SK-N-SH treated with all-trans-retinoic acid at 6 μM for 48 hours (cell line): ENCODE measurements at regions not wholly inside any gene's neighbourhood (a gene's known extent, or its start where the extent isn't known, plus 50 kb on each side); places are given as distances from the start of the nearest gene placed in this dataset.

Source experiments
- ATAC-seq: fragments of 200-7000 bp; cut with Tn5 transposase; 3 replicates; pipeline ENCODE4 v1.9.1; 2020; ENCODE audit warnings: mild to moderate bottlenecking, moderate library complexity
- ARNTL ChIP-seq: fragments of 450-650 bp; formaldehyde crosslinking; IDR thresholded peaks from 2 replicates; pipeline ENCODE4 v1.5.0; 2020; ENCODE audit warnings: low read depth, mild to moderate bottlenecking, moderate library complexity, borderline replicate concordance
- BACH2 ChIP-seq: fragments of 250-450 bp; sonication (Bioruptor Pico); IDR thresholded peaks from 2 replicates; pipeline ENCODE4 v1.9.0; 2021; ENCODE audit warnings: mild to moderate bottlenecking, borderline replicate concordance
- CREB5 ChIP-seq: fragments of 250-450 bp; sonication (Bioruptor Pico); IDR thresholded peaks from 2 replicates; pipeline ENCODE4 v1.5.1; 2020; ENCODE audit warnings: low read depth, mild to moderate bottlenecking, moderate library complexity
- CSDC2 ChIP-seq: fragments of 250-450 bp; sonication (Bioruptor Pico); IDR thresholded peaks from 2 replicates; pipeline ENCODE4 v1.5.0; 2020; ENCODE audit warnings: mild to moderate bottlenecking, moderate library complexity
- ESRRG ChIP-seq: fragments of 250-450 bp; sonication (Bioruptor Pico); IDR thresholded peaks from 2 replicates; pipeline ENCODE4 v1.6.1; 2021; ENCODE audit warnings: mild to moderate bottlenecking
- GLIS3 ChIP-seq: fragments of 250-450 bp; sonication (Bioruptor Pico); IDR thresholded peaks from 2 replicates; pipeline ENCODE4 v1.5.0; 2020; ENCODE audit warnings: mild to moderate bottlenecking, moderate library complexity
- ISL1 ChIP-seq: fragments of 250-450 bp; sonication (Bioruptor Pico); IDR thresholded peaks from 2 replicates; pipeline ENCODE4 v2.1.2; 2022; ENCODE audit warnings: mild to moderate bottlenecking, moderate library complexity
- OSR1 ChIP-seq: fragments of 250-450 bp; sonication (Bioruptor Pico); IDR thresholded peaks from 2 replicates; pipeline ENCODE4 v1.8.0; 2022; ENCODE audit warnings: moderate library complexity, mild to moderate bottlenecking, inconsistent platforms
- PATZ1 ChIP-seq: fragments of 250-450 bp; sonication (Bioruptor Pico); IDR thresholded peaks from 2 replicates; pipeline ENCODE4 v1.8.0; 2020; ENCODE audit warnings: mild to moderate bottlenecking, moderate library complexity, borderline replicate concordance
- POU6F1 ChIP-seq: fragments of 250-450 bp; sonication (Bioruptor Pico); IDR thresholded peaks from 2 replicates; pipeline ENCODE4 v1.8.0; 2021; ENCODE audit warnings: low read depth, mild to moderate bottlenecking, moderate library complexity, borderline replicate concordance
- PPARA ChIP-seq: fragments of 250-450 bp; sonication (Bioruptor Pico); IDR thresholded peaks from 2 replicates; pipeline ENCODE4 v1.5.0; 2020; ENCODE audit warnings: mild to moderate bottlenecking, borderline replicate concordance
- RARB ChIP-seq: fragments of 250-450 bp; sonication (Bioruptor Pico); IDR thresholded peaks from 2 replicates; pipeline ENCODE4 v1.8.0; 2021; ENCODE audit warnings: mild to moderate bottlenecking, moderate library complexity
- SNAI2 ChIP-seq: fragments of 250-450 bp; sonication (Bioruptor Pico); IDR thresholded peaks from 2 replicates; pipeline ENCODE4 v1.5.0; 2020; ENCODE audit warnings: mild to moderate bottlenecking, moderate library complexity
- TCF4 ChIP-seq: fragments of 250-450 bp; sonication (Bioruptor Pico); IDR thresholded peaks from 2 replicates; pipeline ENCODE4 v1.8.0; 2021; ENCODE audit warnings: mild to moderate bottlenecking, moderate library complexity, borderline replicate concordance
- TOX ChIP-seq: fragments of 250-450 bp; sonication (Bioruptor Pico); IDR thresholded peaks from 2 replicates; pipeline ENCODE4 v1.8.0; 2021; ENCODE audit warnings: mild to moderate bottlenecking, moderate library complexity, borderline replicate concordance
- ZC3H10 ChIP-seq: fragments of 250-450 bp; sonication (Bioruptor Pico); IDR thresholded peaks from 2 replicates; pipeline ENCODE4 v1.5.1; 2021; ENCODE audit warnings: mild to moderate bottlenecking, moderate library complexity
- ZFP3 ChIP-seq: fragments of 250-450 bp; sonication (Bioruptor Pico); IDR thresholded peaks from 2 replicates; pipeline ENCODE4 v1.5.0; 2020; ENCODE audit warnings: mild to moderate bottlenecking, moderate library complexity
- ZFP30 ChIP-seq: fragments of 450-650 bp; formaldehyde crosslinking; IDR thresholded peaks from 2 replicates; pipeline ENCODE4 v1.5.0; 2022; ENCODE audit warnings: mild to moderate bottlenecking, moderate library complexity
- ZNF565 ChIP-seq: fragments of 450-650 bp; formaldehyde crosslinking; conservative IDR thresholded peaks from 2 replicates; pipeline ENCODE4 v1.5.0; 2020; ENCODE audit warnings: low read depth, mild to moderate bottlenecking, moderate library complexity
- ZNF8 ChIP-seq: fragments of 450-650 bp; formaldehyde crosslinking; IDR thresholded peaks from 2 replicates; pipeline ENCODE4 v1.5.0; 2020; ENCODE audit warnings: mild to moderate bottlenecking, moderate library complexity
- TF ChIP-seq, protein P1 (sequence below): fragments of 250-450 bp; sonication (Bioruptor Pico); IDR thresholded peaks from 2 replicates; pipeline ENCODE4 v1.5.0; 2020; ENCODE audit warnings: mild to moderate bottlenecking, moderate library complexity
- TF ChIP-seq, protein P2 (sequence below): fragments of 250-450 bp; sonication (Bioruptor Pico); IDR thresholded peaks from 2 replicates; pipeline ENCODE4 v1.5.1; 2021; ENCODE audit warnings: mild to moderate bottlenecking, moderate library complexity

DNA sequence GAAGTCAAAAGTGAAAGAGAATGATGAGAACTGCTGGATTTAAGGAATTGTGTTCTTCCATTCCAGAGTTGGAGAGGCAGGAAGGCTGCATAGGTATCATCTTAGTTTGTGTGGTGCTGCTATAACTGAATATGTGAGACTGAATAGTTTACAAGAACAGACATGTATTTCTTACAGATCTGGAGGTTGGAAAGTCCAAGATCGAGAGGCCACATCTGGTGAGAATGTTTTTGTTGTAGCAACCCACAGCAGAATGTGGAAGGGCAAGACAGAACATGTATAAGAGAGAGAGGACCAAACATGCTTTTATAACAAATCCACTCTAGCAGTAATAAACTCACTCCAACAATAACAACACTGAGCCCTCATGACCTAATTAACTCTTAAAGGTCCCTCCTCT is 408.6 kb downstream of the FAM47B start:
- TF ChIP-seq SNAI2 (no peak), GLIS3 (no peak), ZC3H10 (CRISPR knock-in tag) (no peak), ISL1 (no peak), PPARA (CRISPR knock-in tag) (no peak), ZFP3 (CRISPR knock-in tag) (no peak), ZNF565 (CRISPR knock-in tag) (no peak), OSR1 (CRISPR knock-in tag) (no peak), CREB5 (no peak), RARB (CRISPR knock-in tag) (no peak), POU6F1 (CRISPR knock-in tag) (no peak), TCF4 (CRISPR knock-in tag) (no peak), ARNTL (CRISPR knock-in tag) (no peak), BACH2 (CRISPR knock-in tag) (no peak), ZFP30 (no peak), ZNF8 (CRISPR knock-in tag) (no peak)
- TF ChIP-seq, protein P1, sequence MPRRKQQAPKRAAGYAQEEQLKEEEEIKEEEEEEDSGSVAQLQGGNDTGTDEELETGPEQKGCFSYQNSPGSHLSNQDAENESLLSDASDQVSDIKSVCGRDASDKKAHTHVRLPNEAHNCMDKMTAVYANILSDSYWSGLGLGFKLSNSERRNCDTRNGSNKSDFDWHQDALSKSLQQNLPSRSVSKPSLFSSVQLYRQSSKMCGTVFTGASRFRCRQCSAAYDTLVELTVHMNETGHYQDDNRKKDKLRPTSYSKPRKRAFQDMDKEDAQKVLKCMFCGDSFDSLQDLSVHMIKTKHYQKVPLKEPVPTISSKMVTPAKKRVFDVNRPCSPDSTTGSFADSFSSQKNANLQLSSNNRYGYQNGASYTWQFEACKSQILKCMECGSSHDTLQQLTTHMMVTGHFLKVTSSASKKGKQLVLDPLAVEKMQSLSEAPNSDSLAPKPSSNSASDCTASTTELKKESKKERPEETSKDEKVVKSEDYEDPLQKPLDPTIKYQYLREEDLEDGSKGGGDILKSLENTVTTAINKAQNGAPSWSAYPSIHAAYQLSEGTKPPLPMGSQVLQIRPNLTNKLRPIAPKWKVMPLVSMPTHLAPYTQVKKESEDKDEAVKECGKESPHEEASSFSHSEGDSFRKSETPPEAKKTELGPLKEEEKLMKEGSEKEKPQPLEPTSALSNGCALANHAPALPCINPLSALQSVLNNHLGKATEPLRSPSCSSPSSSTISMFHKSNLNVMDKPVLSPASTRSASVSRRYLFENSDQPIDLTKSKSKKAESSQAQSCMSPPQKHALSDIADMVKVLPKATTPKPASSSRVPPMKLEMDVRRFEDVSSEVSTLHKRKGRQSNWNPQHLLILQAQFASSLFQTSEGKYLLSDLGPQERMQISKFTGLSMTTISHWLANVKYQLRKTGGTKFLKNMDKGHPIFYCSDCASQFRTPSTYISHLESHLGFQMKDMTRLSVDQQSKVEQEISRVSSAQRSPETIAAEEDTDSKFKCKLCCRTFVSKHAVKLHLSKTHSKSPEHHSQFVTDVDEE, result no peak
- ATAC-seq, result no peak

GRCh38 chrX:35351795-35352483 is 409.3 kb downstream of the FAM47B start:
- TF ChIP-seq PATZ1 (CRISPR knock-in tag), result no peak
- TF ChIP-seq ISL1, result no peak
- no peak for TF ChIP-seq TOX (CRISPR knock-in tag)
- no peak for TF ChIP-seq ZFP3 (CRISPR knock-in tag)
- no peak for TF ChIP-seq ESRRG (CRISPR knock-in tag)
- TF ChIP-seq, protein P2, sequence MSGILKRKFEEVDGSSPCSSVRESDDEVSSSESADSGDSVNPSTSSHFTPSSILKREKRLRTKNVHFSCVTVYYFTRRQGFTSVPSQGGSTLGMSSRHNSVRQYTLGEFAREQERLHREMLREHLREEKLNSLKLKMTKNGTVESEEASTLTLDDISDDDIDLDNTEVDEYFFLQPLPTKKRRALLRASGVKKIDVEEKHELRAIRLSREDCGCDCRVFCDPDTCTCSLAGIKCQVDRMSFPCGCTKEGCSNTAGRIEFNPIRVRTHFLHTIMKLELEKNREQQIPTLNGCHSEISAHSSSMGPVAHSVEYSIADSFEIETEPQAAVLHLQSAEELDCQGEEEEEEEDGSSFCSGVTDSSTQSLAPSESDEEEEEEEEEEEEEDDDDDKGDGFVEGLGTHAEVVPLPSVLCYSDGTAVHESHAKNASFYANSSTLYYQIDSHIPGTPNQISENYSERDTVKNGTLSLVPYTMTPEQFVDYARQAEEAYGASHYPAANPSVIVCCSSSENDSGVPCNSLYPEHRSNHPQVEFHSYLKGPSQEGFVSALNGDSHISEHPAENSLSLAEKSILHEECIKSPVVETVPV (CRISPR knock-in tag), result no peak
- TF ChIP-seq GLIS3, result no peak
- TF ChIP-seq POU6F1 (CRISPR knock-in tag), result no peak
- no peak for TF ChIP-seq ARNTL (CRISPR knock-in tag)
- TF ChIP-seq ZNF565 (CRISPR knock-in tag), result no peak
- no peak for TF ChIP-seq CSDC2 (CRISPR knock-in tag)
- TF ChIP-seq ZNF8 (CRISPR knock-in tag), result no peak
- no peak for ATAC-seq
